ENCODE measurements at regions not wholly inside any gene's neighbourhood (a gene's known extent, or its start where the extent isn't known, plus 50 kb on each side); places are given as distances from the start of the nearest gene placed in this dataset.

GRCh38 chr2:12415536-12415935, 301.2 kb upstream of the TRIB2 start:
- TF ChIP-seq, protein P1, sequence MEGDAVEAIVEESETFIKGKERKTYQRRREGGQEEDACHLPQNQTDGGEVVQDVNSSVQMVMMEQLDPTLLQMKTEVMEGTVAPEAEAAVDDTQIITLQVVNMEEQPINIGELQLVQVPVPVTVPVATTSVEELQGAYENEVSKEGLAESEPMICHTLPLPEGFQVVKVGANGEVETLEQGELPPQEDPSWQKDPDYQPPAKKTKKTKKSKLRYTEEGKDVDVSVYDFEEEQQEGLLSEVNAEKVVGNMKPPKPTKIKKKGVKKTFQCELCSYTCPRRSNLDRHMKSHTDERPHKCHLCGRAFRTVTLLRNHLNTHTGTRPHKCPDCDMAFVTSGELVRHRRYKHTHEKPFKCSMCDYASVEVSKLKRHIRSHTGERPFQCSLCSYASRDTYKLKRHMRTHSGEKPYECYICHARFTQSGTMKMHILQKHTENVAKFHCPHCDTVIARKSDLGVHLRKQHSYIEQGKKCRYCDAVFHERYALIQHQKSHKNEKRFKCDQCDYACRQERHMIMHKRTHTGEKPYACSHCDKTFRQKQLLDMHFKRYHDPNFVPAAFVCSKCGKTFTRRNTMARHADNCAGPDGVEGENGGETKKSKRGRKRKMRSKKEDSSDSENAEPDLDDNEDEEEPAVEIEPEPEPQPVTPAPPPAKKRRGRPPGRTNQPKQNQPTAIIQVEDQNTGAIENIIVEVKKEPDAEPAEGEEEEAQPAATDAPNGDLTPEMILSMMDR (IDR thresholded peaks at IDR 0.05; ENCODE audit: control insufficient read depth, extremely low read depth, insufficient read depth): no peak
- DNase-seq (ENCODE audit: low read depth): no peak
- no peak overlapping the region for H3K4me3 ChIP-seq (ENCODE audit: low read depth, low read length)

DNA sequence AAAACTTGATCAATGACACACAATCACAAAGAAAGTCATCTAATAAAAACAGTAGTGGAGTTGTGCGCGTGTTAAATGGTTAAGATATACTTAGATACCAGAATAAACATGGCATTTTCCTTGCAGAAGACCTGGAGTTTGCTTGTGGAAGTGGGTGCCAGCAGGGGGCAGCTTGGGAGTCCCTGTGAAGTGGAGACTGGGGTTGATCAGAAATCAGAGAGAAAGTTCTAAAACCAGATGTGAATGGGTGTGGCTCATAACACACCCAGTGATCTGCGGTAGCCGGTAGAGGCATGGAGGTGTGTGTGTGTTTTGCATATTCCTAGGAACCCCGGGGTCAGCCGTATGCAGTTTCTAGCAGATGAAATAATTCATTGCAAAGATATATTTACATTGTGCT, 300.1 kb upstream of the TRIB2 start:
- TF ChIP-seq, protein P1 (IDR thresholded peaks at IDR 0.05; ENCODE audit: control insufficient read depth, extremely low read depth, insufficient read depth): 0 out of 2 replicates have a peak, but pooled peaks have one; percentile 5

GRCh38 chr2:12417786-12418185, 298.9 kb upstream of the TRIB2 start:
- H3K4me3 ChIP-seq (ENCODE audit: low read depth, low read length): no peak overlapping the region
- TF ChIP-seq, protein P1 (IDR thresholded peaks at IDR 0.05; ENCODE audit: control insufficient read depth, extremely low read depth, insufficient read depth): no peak
- DNase-seq (ENCODE audit: low read depth): no peak

More for the DNA sequence above, 300.1 kb upstream of the TRIB2 start:
- H3K4me3 ChIP-seq (ENCODE audit: low read depth, low read length): no peak overlapping the region
- DNase-seq (ENCODE audit: low read depth): no peak

DNA sequence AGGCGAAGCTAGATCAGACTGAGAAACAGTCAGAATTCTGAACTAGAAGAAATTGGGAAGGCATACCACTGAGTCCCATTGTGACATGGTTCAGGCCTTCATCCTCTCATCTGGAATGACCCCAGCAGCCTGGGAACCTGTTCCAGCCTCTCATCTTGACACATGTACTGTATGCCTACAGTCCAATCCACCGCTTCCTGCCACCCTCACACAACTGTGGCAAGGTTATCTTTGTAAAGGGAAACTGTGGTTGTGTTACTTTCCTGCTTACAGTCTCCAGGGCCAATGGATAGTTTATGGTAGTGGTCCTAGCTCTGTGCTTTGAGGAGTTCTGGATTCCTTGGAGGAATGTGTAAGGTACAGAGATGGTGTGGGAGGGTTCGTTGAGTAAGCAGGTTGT, 296.9 kb upstream of the TRIB2 start:
- TF ChIP-seq, protein P1 (IDR thresholded peaks at IDR 0.05; ENCODE audit: control insufficient read depth, extremely low read depth, insufficient read depth): no peak
- no peak for DNase-seq (ENCODE audit: low read depth)
- H3K4me3 ChIP-seq (ENCODE audit: low read depth, low read length): no peak overlapping the region

- no peak for DNase-seq (ENCODE audit: low read depth)
- no peak overlapping the region for H3K4me3 ChIP-seq (ENCODE audit: low read depth, low read length)
- TF ChIP-seq, protein P1 (IDR thresholded peaks at IDR 0.05; ENCODE audit: control insufficient read depth, extremely low read depth, insufficient read depth): no peak
These were observed 295.7 kb upstream of the TRIB2 start for GRCh38 chr2:12421046-12421445.

- TF ChIP-seq, protein P1 (IDR thresholded peaks at IDR 0.05; ENCODE audit: control insufficient read depth, extremely low read depth, insufficient read depth): no peak
- no peak overlapping the region for H3K4me3 ChIP-seq (ENCODE audit: low read depth, low read length)
- DNase-seq (ENCODE audit: low read depth): no peak
These were observed 292.5 kb upstream of the TRIB2 start for GRCh38 chr2:12424219-12424618.

- H3K4me3 ChIP-seq (ENCODE audit: low read depth, low read length): no peak overlapping the region
- TF ChIP-seq, protein P1 (IDR thresholded peaks at IDR 0.05; ENCODE audit: control insufficient read depth, extremely low read depth, insufficient read depth): no peak
- DNase-seq (ENCODE audit: low read depth): no peak
These were observed 291.9 kb upstream of the TRIB2 start for GRCh38 chr2:12424809-12425208.

All from LNCaP clone FGC (cell line).